H1 (cell line): ENCODE measurements at regions not wholly inside any gene's neighbourhood (a gene's known extent, or its start where the extent isn't known, plus 50 kb on each side); places are given as distances from the start of the nearest gene placed in this dataset.

ENCODE experiments used
- CTCF ChIA-PET: fragments of 300-600 bp; sonication (Branson Sonifier 250); formaldehyde crosslinking; loops from one replicate; lab custom pipeline; 2021; ENCODE audit not compliant: partially characterized antibody; lab: Charles Lee
- POLR2A ChIA-PET: fragments of 300-600 bp; sonication (Branson Sonifier 250); formaldehyde crosslinking; loops from one replicate; lab custom pipeline; 2021; ENCODE audit warnings: inconsistent platforms; ENCODE audit not compliant: partially characterized antibody; lab: Charles Lee
- DNase-seq, 2 experiments: peaks; one replicate each; pipeline versions ENCODE4 v3.0.0 to v3.0.0-alpha.2; 2010 to 2022; ENCODE audit warnings: low spot score in 2 of 2, low read depth in 1 of 2, mixed read lengths in 1 of 2
- FAIRE-seq: peaks from 2 replicates; lab custom pipeline; 2011; peaks lifted over from hg19 to GRCh38; lab: Jason Lieb, UNC
- H2AFZ ChIP-seq: 2 replicates; pipeline ENCODE4 v1.8.1; 2012; ENCODE audit warnings: low read length, inconsistent platforms
- H2AK5ac ChIP-seq: 2 replicates; pipeline ENCODE4 v1.6.1; 2013; ENCODE audit warnings: low read depth, low read length
- H2BK120ac ChIP-seq: replicated peaks from 2 replicates; pipeline ENCODE3; 2013; ENCODE audit warnings: low read depth, low read length, inconsistent platforms
- H2BK12ac ChIP-seq: 2 replicates; pipeline ENCODE4 v1.6.1; 2013; ENCODE audit warnings: low read depth, low read length
- H2BK15ac ChIP-seq: 2 replicates; pipeline ENCODE4 v1.6.1; 2013; ENCODE audit warnings: low read length
- H2BK20ac ChIP-seq: 2 replicates; pipeline ENCODE4 v1.6.1; 2013; ENCODE audit warnings: low read length
- H2BK5ac ChIP-seq: 2 replicates; pipeline ENCODE4 v1.6.1; 2013; ENCODE audit warnings: low read depth, low read length
- H3K14ac ChIP-seq: 2 replicates; pipeline ENCODE4 v1.6.1; 2013; ENCODE audit warnings: inconsistent platforms; ENCODE audit not compliant: insufficient read length
- H3K18ac ChIP-seq: 2 replicates; pipeline ENCODE4 v1.6.1; 2013; ENCODE audit warnings: low read length; ENCODE audit errors: extremely low read depth
- H3K23ac ChIP-seq: 2 replicates; pipeline ENCODE4 v1.6.1; 2013; ENCODE audit warnings: inconsistent platforms; ENCODE audit not compliant: insufficient read length
- H3K23me2 ChIP-seq: 2 replicates; pipeline ENCODE4 v1.6.1; 2013; ENCODE audit warnings: low read depth, low read length
- H3K27ac ChIP-seq: 2 replicates; pipeline ENCODE4 v1.6.1; 2011; ENCODE audit warnings: low read depth, low read length, inconsistent platforms
- H3K27me3 ChIP-seq, 4 experiments: replicated peaks in 1 of 4; 1 replicate in 1 of 4; 2 replicates in 3 of 4; pipeline versions ENCODE4 v1.6.1 to v1.8.1; 2011 to 2013; ENCODE audit warnings: low read length in 3 of 4, mild to moderate bottlenecking in 3 of 4, inconsistent platforms in 2 of 4, mixed read lengths in 2 of 4, moderate library complexity in 1 of 4; ENCODE audit not compliant: control insufficient read depth in 3 of 4, insufficient read depth in 3 of 4; ENCODE audit errors: extremely low read depth in 1 of 4
- H3K36me3 ChIP-seq, 4 experiments: 2 replicates each; pipeline versions ENCODE4 v1.6.1 to v1.8.1; 2011 to 2013; ENCODE audit warnings: mild to moderate bottlenecking in 4 of 4, low read length in 3 of 4, moderate library complexity in 2 of 4, control low read depth in 1 of 4, inconsistent platforms in 1 of 4; ENCODE audit not compliant: insufficient read depth in 4 of 4, control insufficient read depth in 2 of 4
- H3K4ac ChIP-seq: replicated peaks from 2 replicates; pipeline ENCODE3; 2013; ENCODE audit warnings: low read length, low read depth, mixed read lengths, inconsistent platforms; ENCODE audit not compliant: insufficient read length
- H3K4me1 ChIP-seq, 4 experiments: replicated peaks in 1 of 4; 1 replicate in 1 of 4; 2 replicates in 3 of 4; pipeline versions ENCODE4 v1.6.1 to v1.8.1; 2011 to 2013; ENCODE audit warnings: low read length in 3 of 4, inconsistent platforms in 2 of 4, mixed read lengths in 1 of 4; ENCODE audit not compliant: insufficient read depth in 4 of 4, control insufficient read depth in 3 of 4
- H3K4me2 ChIP-seq, 2 experiments: 2 replicates each; pipeline versions ENCODE4 v1.6.1 to v1.8.1; 2011 to 2013; ENCODE audit warnings: low read depth in 2 of 2, low read length in 2 of 2, control low read depth in 1 of 2, inconsistent platforms in 1 of 2, mild to moderate bottlenecking in 1 of 2; ENCODE audit not compliant: insufficient read depth in 1 of 2
- H3K4me3 ChIP-seq, 4 experiments: fragments of 200-600, 300-600 bp in 1 of 4; sonication (generic), shearing (Covaris generic), sonication (Bioruptor Twin) in 1 of 4; 2 replicates each; pipeline versions ENCODE4 v1.5.1 to v1.8.1; 2011 to 2016; ENCODE audit warnings: low read length in 4 of 4, low read depth in 3 of 4, control low read depth in 2 of 4, inconsistent platforms in 2 of 4, mild to moderate bottlenecking in 2 of 4, mixed read lengths in 1 of 4, moderate library complexity in 1 of 4; ENCODE audit not compliant: insufficient read depth in 2 of 4; ENCODE audit errors: extremely low read depth in 1 of 4
- H3K56ac ChIP-seq: replicated peaks from 2 replicates; pipeline ENCODE3; 2013; ENCODE audit warnings: low read depth, mild to moderate bottlenecking, mixed read lengths, low read length, inconsistent platforms; ENCODE audit not compliant: insufficient read length
- H3K79me1 ChIP-seq: 2 replicates; pipeline ENCODE4 v1.6.1; 2013; ENCODE audit warnings: low read depth, low read length, control low read depth
- H3K79me2 ChIP-seq, 2 experiments: 2 replicates each; pipeline versions ENCODE4 v1.6.1 to v1.8.1; 2012 to 2013; ENCODE audit warnings: low read length in 2 of 2, mild to moderate bottlenecking in 2 of 2, inconsistent platforms in 1 of 2; ENCODE audit not compliant: insufficient read depth in 2 of 2, control insufficient read depth in 1 of 2
- H3K9ac ChIP-seq, 4 experiments: replicated peaks in 1 of 4; 1 replicate in 1 of 4; 2 replicates in 3 of 4; pipeline versions ENCODE4 v1.6.1 to v1.8.1; 2011 to 2013; ENCODE audit warnings: low read depth in 3 of 4, low read length in 3 of 4, control low read depth in 2 of 4, mild to moderate bottlenecking in 2 of 4, moderate library complexity in 2 of 4, inconsistent platforms in 1 of 4; ENCODE audit errors: extremely low read depth in 1 of 4
- H3K9me3 ChIP-seq, 2 experiments: 2 replicates each; pipeline versions ENCODE4 v1.6.1 to v1.8.1; 2012 to 2013; ENCODE audit warnings: mild to moderate bottlenecking in 2 of 2, moderate library complexity in 2 of 2, control low read depth in 1 of 2, inconsistent platforms in 1 of 2, low read depth in 1 of 2, low read length in 1 of 2, mixed read lengths in 1 of 2; ENCODE audit not compliant: insufficient read depth in 2 of 2
- H4K20me1 ChIP-seq, 2 experiments: replicated peaks in 1 of 2; 2 replicates each; pipeline versions ENCODE3 to v1.8.1; 2011 to 2013; ENCODE audit warnings: inconsistent platforms in 2 of 2, low read length in 2 of 2, mild to moderate bottlenecking in 1 of 2; ENCODE audit not compliant: insufficient read depth in 2 of 2, control insufficient read depth in 1 of 2
- H4K5ac ChIP-seq: 2 replicates; pipeline ENCODE4 v1.6.1; 2013; ENCODE audit warnings: low read length, low read depth, mixed read lengths, inconsistent platforms; ENCODE audit not compliant: insufficient read length
- H4K8ac ChIP-seq: 2 replicates; pipeline ENCODE4 v1.8.0; 2013; ENCODE audit warnings: mild to moderate bottlenecking, moderate library complexity, low read length, inconsistent platforms; ENCODE audit not compliant: insufficient read depth; ENCODE audit errors: extremely low read depth
- H4K91ac ChIP-seq: replicated peaks from 2 replicates; pipeline ENCODE3; 2013; ENCODE audit warnings: low read length, mixed read lengths, inconsistent platforms; ENCODE audit not compliant: insufficient read length
- FOSL1 ChIP-seq: IDR thresholded peaks from 2 replicates; pipeline ENCODE4 v1.6.1; 2011; ENCODE audit warnings: mild to moderate bottlenecking, low read depth, low read length, moderate library complexity; ENCODE audit not compliant: insufficient read depth
- POLR2A ChIP-seq, 2 experiments: IDR thresholded peaks; 1 replicate in 1 of 2; 2 replicates in 1 of 2; pipeline ENCODE4 v1.6.1; 2011; ENCODE audit warnings: low read depth in 2 of 2, low read length in 2 of 2, mild to moderate bottlenecking in 2 of 2; ENCODE audit errors: control extremely low read depth in 1 of 2
- RXRA ChIP-seq: IDR thresholded peaks from 2 replicates; pipeline ENCODE4 v1.6.1; 2011; ENCODE audit warnings: low read depth, mild to moderate bottlenecking, low read length, moderate library complexity; ENCODE audit not compliant: insufficient read depth
- SIX5 ChIP-seq: IDR thresholded peaks from 2 replicates; pipeline ENCODE4 v1.6.1; 2011; ENCODE audit warnings: mild to moderate bottlenecking, low read depth, low read length
- TBP ChIP-seq: IDR thresholded peaks from 2 replicates; pipeline ENCODE4 v1.6.1; 2011; ENCODE audit warnings: low read depth, low read length, improper control_type of control experiment
- WGBS, 2 experiments: shearing (Covaris generic) in 1 of 2; methylation state at CpG; one replicate each; pipeline versions ENCODE4 v1.1.6 to v1.1.7; 2013 to 2015; ENCODE audit warnings: low lambda C conversion rate in 2 of 2, mixed read lengths in 2 of 2, inconsistent platforms in 1 of 2, low coverage in 1 of 2, missing lambda C conversion rate in 1 of 2; ENCODE audit not compliant: insufficient replicate concordance in 2 of 2, insufficient coverage in 1 of 2, insufficient read length in 1 of 2; ENCODE audit errors: extremely low coverage in 1 of 2, missing lambda C conversion rate in 1 of 2; 5-methylcytosine and 5-hydroxymethylcytosine counted together

- Histone ChIP-seq H3K79me2 (no peaks in the 10 kb centered on the region), H3K4ac (no peak overlapping the region), H3K4me1 (peaks cover 0 to 7% (median 0%) of the 10 kb centered on the region in 4 experiments; a peak in 2 of 7 replicates), H3K4me2 (no peak overlapping the region), H2BK5ac (no peak overlapping the region), H2AFZ (no peak overlapping the region), H3K27ac (no peak overlapping the region), H2BK12ac (no peak overlapping the region), H3K14ac (no peak overlapping the region), H3K27me3 (no peaks in the 10 kb centered on the region), H3K9ac (no peak overlapping the region), H3K4me3 (no peak overlapping the region), H3K23ac (no peak overlapping the region), H2AK5ac (no peak overlapping the region), H3K36me3 (no peaks in the 10 kb centered on the region), H3K23me2 (no peaks in the 10 kb centered on the region), H2BK15ac (no peak overlapping the region), H4K5ac (no peak overlapping the region), H3K9me3 (peaks cover 6 to 10% of the 10 kb centered on the region in 2 experiments; a peak in 3 of 4 replicates), H3K18ac (no peak overlapping the region), H3K56ac (no peak overlapping the region), H4K91ac (no peak overlapping the region), H2BK120ac (no peak overlapping the region), H4K8ac (no peak overlapping the region), H4K20me1 (no peaks in the 10 kb centered on the region), H2BK20ac (no peak overlapping the region), H3K79me1 (no peaks in the 10 kb centered on the region)
- TF ChIP-seq POLR2A (IDR thresholded peaks at IDR 0.05; ENCODE audit: control extremely low read depth in 1 of 2, low read depth in 2 of 2, low read length in 2 of 2) (no peak), SIX5 (no peak), FOSL1 (no peak), TBP (no peak), RXRA (no peak)
- CTCF ChIA-PET, result interaction anchor here (1.0 to 2.0 kb wide), 4 partner anchors 8 to 397 kb away, joined by 3 to 6 read pairs (median 4); no protein-coding TSS in a partner anchor
- POLR2A ChIA-PET, result no interaction called here
- 92% methylated on average over 7 of the region's 7 CpGs; no CpG with 5 or more reads in 1 of the 2 experiments for WGBS, 2 experiments
- FAIRE-seq (no peak), DNase-seq (no peak)
These were observed 246.0 kb upstream of the EXOC2 start for GRCh38 chr6:938916-939315.
